ENCODE measurements at regions not wholly inside any gene's neighbourhood (a gene's known extent, or its start where the extent isn't known, plus 50 kb on each side); places are given as distances from the start of the nearest gene placed in this dataset.

GRCh38 chr15:36449662-36450145 lies 129.7 kb upstream of the CDIN1 start:
- TF ChIP-seq CTCF (IDR thresholded peaks at IDR 0.05) (no peak), POLR2A (IDR thresholded peaks at IDR 0.05) (no peak)

All from adrenal gland (tissue), 5 donors.